ENCODE measurements at regions not wholly inside any gene's neighbourhood (a gene's known extent, or its start where the extent isn't known, plus 50 kb on each side); places are given as distances from the start of the nearest gene placed in this dataset.

DNA sequence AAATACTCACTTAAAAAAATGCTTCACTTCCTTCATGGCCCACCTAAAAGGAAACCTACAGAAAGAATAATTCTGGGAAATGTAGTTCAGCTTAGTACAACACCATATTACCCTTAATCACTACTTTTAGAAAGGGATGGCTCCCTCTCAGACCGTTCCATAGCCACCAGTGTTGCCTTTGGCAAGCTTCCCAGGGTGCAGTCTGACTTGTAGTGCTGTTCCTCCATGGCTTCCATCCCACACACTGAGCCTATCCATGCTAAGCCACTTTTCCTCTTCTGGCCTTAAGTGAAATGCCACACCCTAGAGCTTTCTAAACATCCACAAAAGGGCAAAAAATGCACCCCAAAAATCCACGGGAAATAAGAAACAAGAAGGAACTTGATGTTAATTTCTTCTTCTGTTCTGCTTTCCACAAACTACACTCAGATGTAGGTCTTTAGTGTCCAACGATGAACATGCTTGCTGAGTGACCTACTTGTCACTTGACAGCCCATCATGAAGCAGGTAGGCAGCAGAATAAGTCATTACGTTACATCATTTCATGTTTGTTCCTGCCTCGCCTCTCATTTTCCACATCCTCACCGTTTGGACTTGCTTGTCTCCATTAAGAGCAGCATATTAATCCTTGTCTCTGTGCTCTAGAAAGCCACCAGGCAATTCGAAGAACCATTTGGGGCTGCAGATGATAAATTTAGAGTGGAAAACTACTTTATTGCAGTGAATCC lies 391.1 kb upstream of the GRAMD2B start:
- Mint-ChIP-seq H3K9me3 (peaks cover 12 to 34% (median 28%) of the 10 kb centered on the region in 9 donors), H3K36me3 (peaks cover 0 to 13% (median 0%) of the 10 kb centered on the region in 3 donors), H3K4me1 (no peaks in the 10 kb centered on the region), H3K27me3 (no peaks in the 10 kb centered on the region), H3K4me3 (no peak overlapping the region), H3K27ac (no peak overlapping the region)
- POLR2A ChIA-PET = no interaction called here
- DNase-seq = no peak
- ATAC-seq = no peak

DNA sequence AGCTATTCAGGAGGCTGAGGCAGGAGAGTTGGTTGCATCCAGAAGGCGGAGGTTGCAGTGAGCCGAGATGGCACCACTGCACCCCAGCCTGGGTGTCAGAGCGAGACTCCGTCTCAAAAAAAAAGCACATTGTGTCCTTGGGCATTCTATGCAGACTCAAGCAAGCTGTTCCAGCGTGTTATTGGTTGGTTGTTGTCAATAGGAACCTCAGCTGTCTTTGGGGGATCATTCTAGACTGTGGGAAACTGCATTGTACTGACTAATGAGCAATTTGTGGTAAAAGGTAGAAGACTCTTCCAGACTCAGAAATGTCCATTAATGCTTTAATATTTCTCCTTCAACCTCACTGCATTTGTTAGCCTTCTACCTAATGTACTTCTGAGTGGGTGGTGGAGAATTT lies 379.5 kb upstream of the GRAMD2B start:
- Mint-ChIP-seq H3K4me3 (no peak overlapping the region), H3K36me3 (no peaks in the 10 kb centered on the region), H3K27me3 (no peaks in the 10 kb centered on the region), H3K4me1 (no peaks in the 10 kb centered on the region), H3K9me3 (peaks cover 0 to 4% (median 0%) of the 10 kb centered on the region in 9 donors), H3K27ac (no peak overlapping the region)
- POLR2A ChIA-PET = no interaction called here
- no peak for DNase-seq
- ATAC-seq = no peak

DNA sequence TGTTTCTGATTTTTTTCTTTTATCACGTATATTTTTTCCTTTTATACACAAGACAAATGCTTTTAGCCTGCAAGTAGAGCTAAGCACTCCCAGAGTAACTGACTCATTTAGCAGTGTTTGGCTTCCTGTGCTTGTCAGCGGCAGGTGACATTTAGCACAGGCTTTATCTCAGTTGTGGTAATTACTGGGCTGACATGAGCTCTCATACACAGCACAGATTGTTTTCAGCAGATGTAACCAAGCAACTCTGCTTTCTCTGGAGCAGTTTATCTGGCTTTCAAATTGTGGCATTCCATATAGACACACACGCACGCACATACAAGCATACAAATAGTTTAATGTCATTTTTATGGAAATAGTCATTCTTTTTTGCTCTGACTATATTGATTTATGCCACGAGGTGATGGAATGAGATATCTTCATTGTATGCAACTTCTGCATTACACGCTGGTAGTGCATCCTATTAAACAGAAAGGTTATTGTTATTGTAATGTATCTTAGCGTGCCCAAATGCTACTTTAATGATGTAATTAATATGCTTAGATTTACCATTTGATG lies 379.0 kb upstream of the GRAMD2B start:
- H3K4me3 Mint-ChIP-seq = no peak overlapping the region

DNA sequence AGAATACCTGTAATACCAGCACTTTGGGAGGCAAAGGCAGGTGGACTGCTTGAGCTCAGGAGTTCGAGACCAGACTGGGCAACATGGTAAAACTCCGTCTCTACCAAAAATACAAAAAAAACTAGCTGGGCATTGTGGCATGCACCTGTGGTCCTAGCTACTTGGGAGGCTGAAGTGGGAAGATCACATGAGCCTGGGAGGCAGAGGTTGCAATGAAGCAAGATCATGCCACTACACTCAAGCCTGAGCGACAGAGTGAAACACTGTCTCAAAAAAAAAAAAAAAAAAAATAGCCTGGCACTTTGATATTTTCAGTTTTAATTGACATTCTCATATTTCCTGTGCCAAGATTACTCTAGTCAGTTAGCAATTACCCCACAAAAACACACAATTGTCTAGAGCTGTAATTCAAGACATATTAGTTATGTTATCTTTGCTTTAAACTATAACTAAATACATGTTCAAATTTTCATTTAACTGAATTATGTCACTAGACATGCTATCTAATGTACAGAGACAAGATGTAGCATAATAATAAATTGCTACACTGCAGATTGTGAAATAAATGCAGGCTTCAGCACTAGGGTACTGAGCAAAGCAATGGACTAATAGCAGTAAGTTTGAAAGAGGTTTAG lies 378.2 kb upstream of the GRAMD2B start:
- Mint-ChIP-seq H3K4me1 (no peaks in the 10 kb centered on the region), H3K4me3 (no peak overlapping the region), H3K9me3 (peaks cover 0 to 9% (median 1%) of the 10 kb centered on the region in 9 donors), H3K36me3 (no peaks in the 10 kb centered on the region), H3K27ac (no peak overlapping the region), H3K27me3 (no peaks in the 10 kb centered on the region)
- POLR2A ChIA-PET = no interaction called here
- DNase-seq (no peak), ATAC-seq (no peak)

More for the DNA sequence above, 379.0 kb upstream of the GRAMD2B start:
- Mint-ChIP-seq H3K4me1 (no peaks in the 10 kb centered on the region), H3K36me3 (no peaks in the 10 kb centered on the region), H3K27me3 (no peaks in the 10 kb centered on the region), H3K27ac (no peak overlapping the region), H3K9me3 (peaks cover 0 to 5% (median under 1%) of the 10 kb centered on the region in 9 donors)
- POLR2A ChIA-PET = no interaction called here
- DNase-seq (no peak), ATAC-seq (no peak)

DNA sequence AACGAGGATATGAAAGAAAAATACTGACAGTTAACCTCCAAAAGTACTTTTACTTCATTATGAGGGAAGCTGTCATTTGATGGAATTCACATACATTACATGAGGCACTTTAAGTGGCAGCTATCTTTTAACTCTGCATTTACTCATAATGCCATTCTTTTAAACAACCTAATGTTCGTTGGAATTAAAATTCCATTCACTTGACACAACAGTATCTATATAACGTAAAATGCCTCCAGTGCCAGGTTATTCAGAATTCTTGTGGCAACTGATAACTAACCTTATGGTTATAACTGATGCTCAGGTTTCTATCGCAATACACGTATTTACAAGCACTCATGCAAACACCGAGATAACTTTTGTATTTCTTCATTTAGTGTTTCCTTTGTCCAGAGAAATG lies 376.9 kb upstream of the GRAMD2B start:
- ATAC-seq (no peak), DNase-seq (no peak)
- Mint-ChIP-seq H3K4me3 (no peak overlapping the region), H3K27me3 (no peaks in the 10 kb centered on the region), H3K9me3 (peaks cover 0 to 10% (median 1%) of the 10 kb centered on the region in 9 donors), H3K36me3 (no peaks in the 10 kb centered on the region), H3K4me1 (no peaks in the 10 kb centered on the region), H3K27ac (no peak overlapping the region)
- POLR2A ChIA-PET = no interaction called here

DNA sequence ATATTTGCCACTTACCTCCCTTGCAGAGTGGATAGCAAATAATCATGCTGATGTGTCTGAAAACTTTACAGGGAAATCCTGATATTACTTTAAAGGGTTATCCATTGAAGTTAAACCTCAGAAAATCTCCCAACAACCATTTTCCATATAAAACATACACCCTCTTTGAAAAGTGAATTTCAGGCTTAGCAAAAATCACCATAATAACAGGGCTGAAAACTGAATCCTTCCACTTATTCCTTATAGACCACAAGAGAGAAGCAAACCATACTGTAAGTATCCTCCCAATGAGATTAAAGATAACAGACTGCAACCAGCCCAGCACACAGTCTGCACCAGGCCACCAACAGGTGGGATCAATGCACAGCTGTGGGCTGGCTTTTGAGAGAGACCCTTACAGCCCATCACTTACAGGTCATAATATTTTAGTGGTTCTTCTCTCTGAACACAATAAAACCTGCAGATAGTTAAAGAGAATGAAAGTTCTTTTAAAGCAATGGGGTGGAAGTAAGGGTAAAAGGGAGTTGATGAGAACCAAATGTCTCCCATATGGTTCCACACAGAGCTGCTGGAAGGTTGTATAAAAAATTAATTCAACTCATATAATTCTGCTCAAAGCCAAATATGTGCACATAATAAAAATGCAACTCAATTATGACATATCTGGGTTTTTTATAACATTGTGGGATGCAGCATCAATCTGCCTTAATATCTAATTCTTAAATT lies 376.2 kb upstream of the GRAMD2B start:
- Mint-ChIP-seq H3K4me3 (no peak overlapping the region), H3K36me3 (no peaks in the 10 kb centered on the region), H3K4me1 (no peaks in the 10 kb centered on the region), H3K27me3 (no peaks in the 10 kb centered on the region), H3K9me3 (peaks cover 0 to 10% (median 2%) of the 10 kb centered on the region in 9 donors), H3K27ac (no peak overlapping the region)
- no peak for ATAC-seq
- POLR2A ChIA-PET = no interaction called here
- DNase-seq = no peak

DNA sequence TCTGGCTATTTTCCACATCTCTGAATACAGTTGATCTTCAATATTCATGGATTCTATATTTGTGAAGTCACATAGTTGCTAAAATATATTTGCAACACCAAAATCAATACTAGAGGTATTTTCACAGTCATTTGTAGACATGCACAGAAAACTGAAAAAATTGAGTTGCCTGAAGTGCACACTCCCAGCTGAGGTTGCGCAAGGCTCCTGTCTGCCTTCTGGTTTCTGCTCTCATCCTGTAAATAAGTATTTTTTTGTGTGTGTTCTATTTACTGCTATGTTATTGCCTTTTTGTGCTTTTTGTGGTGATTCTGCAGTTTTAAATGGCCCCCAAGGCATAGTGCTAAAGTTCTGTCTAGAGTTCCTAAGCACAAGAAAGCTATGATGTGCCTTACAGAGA lies 371.1 kb upstream of the GRAMD2B start:
- Mint-ChIP-seq H3K4me3 (no peak overlapping the region), H3K9me3 (peaks cover 0 to 23% (median 7%) of the 10 kb centered on the region in 9 donors), H3K27me3 (no peaks in the 10 kb centered on the region), H3K27ac (no peak overlapping the region), H3K36me3 (no peaks in the 10 kb centered on the region), H3K4me1 (no peaks in the 10 kb centered on the region)
- POLR2A ChIA-PET = no interaction called here
- DNase-seq (no peak), ATAC-seq (no peak)

DNA sequence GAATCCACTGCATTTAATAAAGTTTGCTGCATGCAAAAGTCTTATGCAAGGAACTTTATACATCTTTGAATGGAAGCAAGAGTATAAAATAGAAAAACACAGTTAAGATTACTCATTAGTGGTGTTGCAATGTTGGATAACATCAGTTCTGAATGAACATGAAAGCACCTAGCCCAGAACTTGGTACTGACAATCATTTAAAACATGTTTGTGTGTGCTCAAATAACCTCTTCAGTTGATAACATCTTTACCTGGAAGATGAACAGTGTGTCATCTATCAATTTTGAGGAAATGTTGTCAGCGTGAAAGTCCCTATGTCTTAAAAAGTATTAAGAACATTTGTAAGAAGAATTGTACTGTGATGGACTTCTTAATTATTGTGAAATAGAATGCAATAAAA lies 370.4 kb upstream of the GRAMD2B start:
- no peak overlapping the region for H3K4me3 Mint-ChIP-seq
- H3K4me1 Mint-ChIP-seq = no peaks in the 10 kb centered on the region
- ATAC-seq = no peak
- DNase-seq = no peak
- POLR2A ChIA-PET = no interaction called here
- no peaks in the 10 kb centered on the region for H3K27me3 Mint-ChIP-seq
- no peak overlapping the region for H3K27ac Mint-ChIP-seq
- H3K36me3 Mint-ChIP-seq = no peaks in the 10 kb centered on the region
- H3K9me3 Mint-ChIP-seq = peaks cover 0 to 23% (median 9%) of the 10 kb centered on the region in 9 donors

DNA sequence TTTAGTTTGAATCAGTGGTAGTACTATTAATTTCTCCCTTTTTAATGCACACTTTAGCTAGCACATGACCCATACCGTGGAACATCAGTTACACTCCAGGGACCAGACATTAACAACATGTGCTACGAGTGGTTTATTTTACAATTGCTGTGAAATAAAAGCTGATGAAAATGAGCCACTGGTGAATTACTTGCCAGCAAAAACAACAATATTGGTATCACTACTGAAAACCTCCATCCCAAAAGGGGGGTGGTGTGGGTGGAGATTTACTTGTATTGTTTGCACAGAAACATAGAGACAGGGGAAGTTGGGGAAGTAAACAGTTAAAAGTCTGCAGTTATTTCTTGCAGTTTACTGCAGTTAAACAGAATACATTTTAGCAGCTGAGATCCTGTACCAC lies 369.6 kb upstream of the GRAMD2B start:
- DNase-seq (no peak), ATAC-seq (no peak)
- Mint-ChIP-seq H3K36me3 (no peaks in the 10 kb centered on the region), H3K4me1 (no peaks in the 10 kb centered on the region), H3K27me3 (no peaks in the 10 kb centered on the region), H3K4me3 (no peak overlapping the region), H3K9me3 (peaks cover 0 to 23% (median 7%) of the 10 kb centered on the region in 9 donors), H3K27ac (no peak overlapping the region)
- POLR2A ChIA-PET = no interaction called here

DNA sequence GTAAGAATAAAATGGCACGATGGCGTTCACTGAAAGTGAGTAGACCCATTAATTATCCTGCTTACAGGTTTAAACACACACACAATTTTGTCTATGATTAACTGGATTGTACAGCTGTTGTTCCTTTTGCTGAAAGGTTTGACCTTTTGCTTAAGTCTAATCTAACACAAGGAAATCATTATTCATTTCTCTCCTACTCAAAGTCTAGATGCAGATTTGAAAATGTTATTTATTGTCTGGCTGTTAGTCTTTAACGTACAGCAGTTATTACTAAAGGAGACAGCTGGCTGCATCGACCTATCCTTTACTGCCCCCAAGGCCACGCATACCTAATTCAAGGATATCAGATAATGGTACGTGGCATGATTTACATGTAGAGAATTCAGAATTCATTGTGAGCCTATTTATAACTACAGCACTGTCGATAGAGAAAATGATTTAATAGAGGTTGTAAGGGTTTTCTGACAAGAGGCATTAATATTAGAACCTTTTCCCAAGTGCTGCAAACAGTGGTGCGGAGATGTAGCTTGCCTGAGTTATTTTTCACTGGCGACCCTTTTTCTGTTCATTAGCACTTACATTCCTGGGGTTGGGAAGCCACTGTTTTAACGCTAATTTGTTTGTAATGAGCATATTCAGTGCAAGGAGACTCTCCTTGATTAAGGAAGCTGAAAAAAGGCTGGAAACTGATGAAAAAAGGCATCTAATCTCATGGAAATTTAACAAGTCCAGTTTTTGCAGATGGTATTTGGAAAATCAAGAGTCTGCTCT lies 368.4 kb upstream of the GRAMD2B start:
- H3K36me3 Mint-ChIP-seq = no peaks in the 10 kb centered on the region
- ATAC-seq (no peak), DNase-seq (no peak)
- POLR2A ChIA-PET = no interaction called here
- no peak overlapping the region for H3K27ac Mint-ChIP-seq
- no peaks in the 10 kb centered on the region for H3K27me3 Mint-ChIP-seq
- H3K9me3 Mint-ChIP-seq = peaks cover 0 to 18% (median 7%) of the 10 kb centered on the region in 9 donors
- no peaks in the 10 kb centered on the region for H3K4me1 Mint-ChIP-seq
- H3K4me3 Mint-ChIP-seq = no peak overlapping the region

DNA sequence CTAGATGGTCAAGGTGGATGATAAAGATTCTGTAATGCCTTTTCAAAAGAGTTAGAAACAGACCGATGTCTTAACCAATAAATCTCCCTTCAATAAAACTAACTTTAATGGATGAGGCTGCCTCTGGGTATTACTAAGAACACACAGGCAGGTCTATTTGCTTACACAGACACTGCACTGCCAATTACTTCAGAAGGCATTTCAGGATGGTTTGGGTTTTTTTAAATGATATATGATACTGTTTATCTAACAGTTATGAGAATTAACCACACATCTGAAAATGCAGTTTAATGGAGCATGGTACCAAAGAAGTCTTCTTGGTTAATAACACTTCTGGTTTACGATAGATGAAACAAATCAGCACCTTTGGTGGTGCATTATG lies 367.9 kb upstream of the GRAMD2B start:
- Mint-ChIP-seq H3K4me1 (no peaks in the 10 kb centered on the region), H3K27me3 (no peaks in the 10 kb centered on the region), H3K9me3 (peaks cover 0 to 13% (median 7%) of the 10 kb centered on the region in 9 donors), H3K27ac (no peak overlapping the region), H3K36me3 (no peaks in the 10 kb centered on the region), H3K4me3 (no peak overlapping the region)
- POLR2A ChIA-PET = no interaction called here
- DNase-seq (no peak), ATAC-seq (no peak)

DNA sequence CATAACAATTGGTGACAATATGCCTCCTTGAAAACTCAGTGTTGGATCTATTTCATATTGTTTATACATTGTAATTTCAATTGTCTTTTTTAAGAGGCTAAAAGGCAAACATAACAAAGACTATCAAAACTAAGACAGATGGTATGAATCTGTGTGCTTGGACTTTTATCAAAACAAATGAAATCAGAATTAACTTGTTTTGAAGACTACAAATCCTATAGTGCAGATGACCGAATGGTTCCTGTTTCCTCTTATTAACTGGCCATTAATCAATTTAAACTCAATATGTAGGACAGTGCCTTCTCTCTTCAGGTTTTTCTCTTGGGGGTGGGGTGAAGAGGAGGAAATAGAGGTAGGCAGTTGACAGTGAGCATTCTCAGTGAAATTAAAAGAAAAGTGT lies 366.9 kb upstream of the GRAMD2B start:
- POLR2A ChIA-PET = no interaction called here
- Mint-ChIP-seq H3K36me3 (no peaks in the 10 kb centered on the region), H3K4me1 (no peaks in the 10 kb centered on the region), H3K27ac (no peak overlapping the region), H3K9me3 (peaks cover 0 to 13% (median 7%) of the 10 kb centered on the region in 9 donors), H3K4me3 (no peak overlapping the region), H3K27me3 (no peaks in the 10 kb centered on the region)
- ATAC-seq (no peak), DNase-seq (no peak)
